ENCODE measurements at regions not wholly inside any gene's neighbourhood (a gene's known extent, or its start where the extent isn't known, plus 50 kb on each side); places are given as distances from the start of the nearest gene placed in this dataset.
"Not testable (repeated sequence)": the region's sequence is repeated elsewhere in the genome, so short reads cannot be mapped to it uniquely, and the experiment has no call there.

DNA sequence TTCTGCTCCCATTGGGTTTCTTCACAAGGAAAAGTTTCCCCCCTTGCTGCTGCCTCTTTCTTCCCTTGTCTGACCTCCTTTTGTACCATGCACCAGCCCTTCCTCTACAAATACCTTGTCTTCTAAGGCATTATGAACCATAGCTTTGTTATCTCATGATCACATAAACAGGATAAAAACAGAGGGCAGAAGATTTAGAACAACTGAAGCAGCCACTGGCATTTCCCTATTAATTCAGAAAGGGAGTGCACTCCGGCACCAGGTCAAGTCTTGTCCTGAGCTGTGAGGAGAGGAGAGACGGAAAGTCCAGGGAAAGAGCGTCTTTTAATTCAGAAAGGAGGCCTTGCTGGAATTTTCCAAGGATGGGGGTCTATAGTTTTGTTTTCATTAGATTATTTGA lies 281.7 kb downstream of the RCHY1 start:
- no peak overlapping the region for H3K27ac ChIP-seq (ENCODE audit: low read depth in 1 of 2, low read length in 2 of 2)
- no peaks in the 10 kb centered on the region for H3K27me3 ChIP-seq (ENCODE audit: control insufficient read depth in 1 of 2, insufficient read depth in 2 of 2, low read length in 1 of 2)
- DNase-seq (no peak), ATAC-seq (ENCODE audit: low FRiP score) (no peak)
- WGBS, 2 donors = 32 to 45% methylated on average over 3 of the region's 3 CpGs
- H3K4me3 ChIP-seq (ENCODE audit: low read length in 2 of 2) = no peak overlapping the region
- no peaks in the 10 kb centered on the region for H3K36me3 ChIP-seq (ENCODE audit: control insufficient read depth in 1 of 2, insufficient read depth in 2 of 2, low read length in 1 of 2)
- no peaks in the 10 kb centered on the region for H3K9me3 ChIP-seq (ENCODE audit: control insufficient read depth, low read length)
- no peaks in the 10 kb centered on the region for H3K4me1 ChIP-seq (ENCODE audit: control insufficient read depth in 1 of 2, insufficient read depth in 2 of 2, low read length in 2 of 2)
- intact Hi-C loops (cut with DNase I) = no loop called here

DNA sequence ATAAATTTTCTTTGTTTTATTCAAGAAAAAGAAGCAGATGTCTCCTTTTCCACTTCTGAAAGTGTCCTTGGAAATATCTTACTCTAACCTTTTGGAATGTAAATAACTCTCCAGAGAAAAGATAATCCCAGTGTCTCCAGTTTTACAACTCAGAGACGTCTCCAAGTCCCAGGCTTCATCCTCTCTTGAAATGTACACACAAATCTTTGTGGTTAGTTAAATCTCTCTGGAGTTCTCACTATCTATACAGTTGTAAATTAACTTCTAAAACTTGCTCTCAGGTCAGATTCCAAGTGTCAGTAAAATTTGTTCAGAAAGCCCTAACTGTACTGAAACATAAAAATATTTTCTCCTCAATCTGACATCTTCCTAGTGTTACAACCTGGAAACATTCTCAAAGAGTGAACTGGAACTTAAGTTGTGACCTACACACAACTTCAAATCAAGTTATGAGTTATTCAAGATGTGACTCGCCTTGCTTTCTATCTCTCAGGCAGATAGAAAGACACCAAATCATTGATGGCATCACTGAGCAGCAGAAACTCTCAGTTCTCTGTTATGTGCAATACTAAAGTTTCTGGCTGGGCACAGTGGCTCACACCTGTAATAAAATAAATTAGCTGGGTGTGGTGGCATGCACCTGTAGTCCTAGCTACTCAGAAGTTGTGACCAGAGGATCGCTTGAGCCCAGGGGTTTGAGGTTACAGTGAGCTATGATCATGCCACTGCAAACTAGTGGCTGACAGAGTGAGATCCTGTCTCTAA lies 284.2 kb downstream of the RCHY1 start:
- WGBS, 2 donors = 71% methylated on average over 3 of the region's 3 CpGs
- intact Hi-C loops (cut with DNase I) = no loop called here
- H3K4me3 ChIP-seq (ENCODE audit: low read length in 2 of 2) = no peak overlapping the region
- H3K36me3 ChIP-seq (ENCODE audit: control insufficient read depth in 1 of 2, insufficient read depth in 2 of 2, low read length in 1 of 2) = no peaks in the 10 kb centered on the region
- H3K4me1 ChIP-seq (ENCODE audit: control insufficient read depth in 1 of 2, insufficient read depth in 2 of 2, low read length in 2 of 2) = no peaks in the 10 kb centered on the region
- no peaks in the 10 kb centered on the region for H3K9me3 ChIP-seq (ENCODE audit: control insufficient read depth, low read length)
- H3K27ac ChIP-seq (ENCODE audit: low read depth in 1 of 2, low read length in 2 of 2) = no peak overlapping the region
- ATAC-seq (ENCODE audit: low FRiP score) = no peak
- no peaks in the 10 kb centered on the region for H3K27me3 ChIP-seq (ENCODE audit: control insufficient read depth in 1 of 2, insufficient read depth in 2 of 2, low read length in 1 of 2)
- no peak for DNase-seq

DNA sequence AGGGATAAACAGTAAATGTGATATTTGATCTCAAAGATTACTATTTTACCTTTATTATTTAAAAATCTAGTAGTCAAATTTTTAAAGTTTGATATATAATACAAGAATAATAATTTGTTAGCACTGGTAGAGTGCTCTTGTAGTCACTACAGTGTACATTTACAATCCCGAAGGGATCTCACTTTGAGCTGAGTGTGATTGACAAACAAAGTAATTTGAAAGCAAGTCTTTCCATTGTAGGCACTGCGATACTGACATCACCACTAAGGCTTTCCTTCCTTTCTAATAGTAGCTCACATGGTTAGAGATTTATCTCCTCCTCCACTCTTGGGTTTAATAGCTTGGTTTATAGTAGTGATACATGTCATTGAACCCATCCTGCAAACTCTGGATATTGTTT lies 280.6 kb downstream of the PARM1 start:
- Histone ChIP-seq H3K4me1 (ENCODE audit: control insufficient read depth in 1 of 2, insufficient read depth in 2 of 2, low read length in 2 of 2) (no peaks in the 10 kb centered on the region), H3K36me3 (ENCODE audit: control insufficient read depth in 1 of 2, insufficient read depth in 2 of 2, low read length in 1 of 2) (no peaks in the 10 kb centered on the region), H3K27me3 (ENCODE audit: control insufficient read depth in 1 of 2, insufficient read depth in 2 of 2, low read length in 1 of 2) (no peaks in the 10 kb centered on the region), H3K4me3 (ENCODE audit: low read length in 2 of 2) (no peak overlapping the region), H3K27ac (ENCODE audit: low read depth in 1 of 2, low read length in 2 of 2) (no peak overlapping the region), H3K9me3 (ENCODE audit: control insufficient read depth, low read length) (no peaks in the 10 kb centered on the region)
- intact Hi-C loops (cut with DNase I) = no loop called here
- WGBS, 2 donors = 87 to 95% methylated on average over 2 of the region's 2 CpGs
- ATAC-seq (ENCODE audit: low FRiP score) (no peak), DNase-seq (no peak)

DNA sequence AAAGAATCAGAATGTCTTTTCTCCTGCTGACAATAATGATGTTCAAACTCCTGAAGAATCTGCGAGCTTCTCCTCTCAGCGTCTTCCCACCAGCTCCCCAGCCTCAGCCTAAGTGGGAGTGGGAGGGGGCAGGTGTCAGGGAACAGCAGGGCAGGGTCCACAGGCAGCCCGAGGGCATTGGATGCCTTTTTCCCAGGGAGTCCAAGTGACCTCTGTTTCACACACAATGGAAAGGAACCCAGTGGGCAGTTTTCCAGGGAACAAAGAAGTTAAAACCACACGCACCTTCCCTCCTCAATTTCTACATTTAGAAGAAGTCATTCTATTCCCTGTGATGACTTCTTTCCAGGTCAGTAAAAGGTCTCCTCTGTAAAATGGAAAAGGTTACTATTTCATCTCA lies 278.5 kb downstream of the PARM1 start:
- no peaks in the 10 kb centered on the region for H3K9me3 ChIP-seq (ENCODE audit: control insufficient read depth, low read length)
- DNase-seq (no peak), ATAC-seq (ENCODE audit: low FRiP score) (no peak)
- no peaks in the 10 kb centered on the region for H3K4me1 ChIP-seq (ENCODE audit: control insufficient read depth in 1 of 2, insufficient read depth in 2 of 2, low read length in 2 of 2)
- H3K36me3 ChIP-seq (ENCODE audit: control insufficient read depth in 1 of 2, insufficient read depth in 2 of 2, low read length in 1 of 2) = no peaks in the 10 kb centered on the region
- intact Hi-C loops (cut with DNase I) = no loop called here
- no peaks in the 10 kb centered on the region for H3K27me3 ChIP-seq (ENCODE audit: control insufficient read depth in 1 of 2, insufficient read depth in 2 of 2, low read length in 1 of 2)
- no peak overlapping the region for H3K27ac ChIP-seq (ENCODE audit: low read depth in 1 of 2, low read length in 2 of 2)
- WGBS, 2 donors = 55 to 59% methylated on average over 4 of the region's 4 CpGs
- H3K4me3 ChIP-seq (ENCODE audit: low read length in 2 of 2) = no peak overlapping the region

DNA sequence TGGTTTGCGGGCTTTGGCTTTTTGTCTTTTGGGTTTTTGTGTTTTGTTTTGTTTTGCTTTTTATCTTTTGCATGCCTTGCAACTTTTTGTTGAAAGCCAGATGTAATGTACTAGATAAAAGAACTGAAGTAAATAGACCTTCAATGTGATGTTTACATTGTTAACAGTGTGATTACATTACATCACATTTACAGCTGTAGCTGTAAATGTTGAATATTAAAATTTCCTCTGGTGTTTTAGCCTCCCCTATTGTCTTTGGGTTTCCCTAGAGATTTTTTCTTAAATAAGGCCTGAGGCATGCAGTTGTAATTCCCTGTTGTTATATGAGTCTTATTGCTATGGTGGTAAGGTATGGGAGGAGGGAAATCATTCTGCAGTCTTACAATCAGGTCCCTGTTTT lies 275.0 kb downstream of the PARM1 start:
- H3K4me1 ChIP-seq (ENCODE audit: control insufficient read depth in 1 of 2, insufficient read depth in 2 of 2, low read length in 2 of 2) = no peaks in the 10 kb centered on the region
- no peak overlapping the region for H3K4me3 ChIP-seq (ENCODE audit: low read length in 2 of 2)
- intact Hi-C loops (cut with DNase I) = no loop called here
- no peak for ATAC-seq (ENCODE audit: low FRiP score)
- 96% methylated on average over 1 of the region's 1 CpG for WGBS, 2 donors
- DNase-seq = no peak
- H3K27ac ChIP-seq (ENCODE audit: low read depth in 1 of 2, low read length in 2 of 2) = no peak overlapping the region
- no peaks in the 10 kb centered on the region for H3K9me3 ChIP-seq (ENCODE audit: control insufficient read depth, low read length)
- no peaks in the 10 kb centered on the region for H3K36me3 ChIP-seq (ENCODE audit: control insufficient read depth in 1 of 2, insufficient read depth in 2 of 2, low read length in 1 of 2)
- no peaks in the 10 kb centered on the region for H3K27me3 ChIP-seq (ENCODE audit: control insufficient read depth in 1 of 2, insufficient read depth in 2 of 2, low read length in 1 of 2)

DNA sequence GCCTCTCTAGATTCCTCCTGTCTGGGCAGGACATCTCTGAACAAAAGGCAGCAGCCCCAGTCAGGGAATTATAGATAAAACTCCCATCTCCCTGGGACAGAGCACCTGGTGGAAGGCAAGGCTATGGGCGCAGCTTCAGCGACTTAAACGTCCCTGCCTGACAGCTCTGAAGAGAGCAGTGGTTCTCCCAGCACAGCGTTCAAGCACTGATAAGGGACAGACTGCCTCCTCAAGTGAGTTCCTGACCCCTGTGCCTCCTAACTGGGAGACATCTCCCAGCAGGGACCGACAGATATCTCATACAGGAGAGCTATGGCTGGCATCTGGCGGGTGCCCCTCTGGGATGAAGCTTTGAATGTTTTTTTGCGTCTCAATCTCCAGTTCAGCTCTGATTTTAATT lies 262.2 kb downstream of the PARM1 start:
- intact Hi-C loops (cut with DNase I) = no loop called here
- Histone ChIP-seq H3K36me3 (ENCODE audit: control insufficient read depth in 1 of 2, insufficient read depth in 2 of 2, low read length in 1 of 2) (no peaks in the 10 kb centered on the region), H3K4me1 (ENCODE audit: control insufficient read depth in 1 of 2, insufficient read depth in 2 of 2, low read length in 2 of 2) (no peaks in the 10 kb centered on the region), H3K27ac (ENCODE audit: low read depth in 1 of 2, low read length in 2 of 2) (no peak overlapping the region), H3K9me3 (ENCODE audit: control insufficient read depth, low read length) (no peaks in the 10 kb centered on the region), H3K4me3 (ENCODE audit: low read length in 2 of 2) (no peak overlapping the region), H3K27me3 (ENCODE audit: control insufficient read depth in 1 of 2, insufficient read depth in 2 of 2, low read length in 1 of 2) (no peaks in the 10 kb centered on the region)
- 54 to 59% methylated on average over 7 of the region's 7 CpGs for whole genome bisulfite sequencing, 2 donors
- ATAC-seq (ENCODE audit: low FRiP score) (no peak), DNase-seq (no peak)

DNA sequence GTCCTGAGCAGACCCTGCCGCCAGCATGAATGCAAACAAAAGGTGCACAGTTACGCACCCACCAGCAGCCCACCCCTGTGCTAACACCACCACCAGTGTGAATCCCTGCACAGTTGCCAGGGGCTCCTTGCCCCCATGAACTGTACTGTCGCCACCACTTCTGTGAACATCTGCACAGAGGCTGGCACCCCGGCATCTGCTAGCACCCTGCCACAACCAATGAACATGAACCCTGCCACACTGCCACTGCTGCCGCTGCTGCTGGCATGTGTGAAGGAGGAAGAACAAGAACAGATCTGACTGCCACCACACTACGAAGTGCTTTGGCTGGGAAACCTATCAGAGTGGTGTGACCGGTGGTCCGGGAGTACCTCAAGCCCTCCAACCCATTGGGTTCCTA lies 261.3 kb downstream of the PARM1 start:
- peak; percentile 26 for ATAC-seq (ENCODE audit: low FRiP score)
- DNase-seq = no peak
- Histone ChIP-seq H3K4me1 (ENCODE audit: control insufficient read depth in 1 of 2, insufficient read depth in 2 of 2, low read length in 2 of 2) (peaks cover 0 to 2% of the 10 kb centered on the region in 2 donors), H3K36me3 (ENCODE audit: control insufficient read depth in 1 of 2, insufficient read depth in 2 of 2, low read length in 1 of 2) (no peaks in the 10 kb centered on the region), H3K9me3 (ENCODE audit: control insufficient read depth, low read length) (no peaks in the 10 kb centered on the region), H3K27ac (ENCODE audit: low read depth in 1 of 2, low read length in 2 of 2) (no peak overlapping the region), H3K27me3 (ENCODE audit: control insufficient read depth in 1 of 2, insufficient read depth in 2 of 2, low read length in 1 of 2) (no peaks in the 10 kb centered on the region), H3K4me3 (ENCODE audit: low read length in 2 of 2) (no peak overlapping the region)
- 93 to 94% methylated on average over 8 of the region's 8 CpGs for WGBS, 2 donors
- intact Hi-C loops (cut with DNase I) = no loop called here

DNA sequence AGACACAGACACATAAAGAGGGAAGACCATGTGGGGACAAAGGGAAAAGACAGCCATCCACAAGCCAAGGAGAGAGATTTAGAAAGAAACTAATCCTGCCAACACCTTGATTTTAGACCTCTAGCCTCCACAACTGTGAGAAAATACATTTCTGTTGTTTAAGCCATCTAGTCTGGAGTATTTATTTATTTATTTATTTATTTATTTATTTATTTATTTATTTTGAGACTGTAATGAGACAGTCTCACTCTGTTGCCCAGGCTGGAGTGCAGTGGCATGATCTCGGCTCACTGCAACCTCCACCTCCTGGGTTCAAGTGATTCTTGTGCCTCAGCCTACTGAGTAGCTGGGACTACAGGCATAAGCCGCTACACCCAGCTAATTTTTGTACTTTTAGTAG lies 259.3 kb downstream of the PARM1 start:
- WGBS, 2 donors = 65 to 98% methylated on average over 2 of the region's 2 CpGs
- intact Hi-C loops (cut with DNase I) = not testable (repeated sequence)

DNA sequence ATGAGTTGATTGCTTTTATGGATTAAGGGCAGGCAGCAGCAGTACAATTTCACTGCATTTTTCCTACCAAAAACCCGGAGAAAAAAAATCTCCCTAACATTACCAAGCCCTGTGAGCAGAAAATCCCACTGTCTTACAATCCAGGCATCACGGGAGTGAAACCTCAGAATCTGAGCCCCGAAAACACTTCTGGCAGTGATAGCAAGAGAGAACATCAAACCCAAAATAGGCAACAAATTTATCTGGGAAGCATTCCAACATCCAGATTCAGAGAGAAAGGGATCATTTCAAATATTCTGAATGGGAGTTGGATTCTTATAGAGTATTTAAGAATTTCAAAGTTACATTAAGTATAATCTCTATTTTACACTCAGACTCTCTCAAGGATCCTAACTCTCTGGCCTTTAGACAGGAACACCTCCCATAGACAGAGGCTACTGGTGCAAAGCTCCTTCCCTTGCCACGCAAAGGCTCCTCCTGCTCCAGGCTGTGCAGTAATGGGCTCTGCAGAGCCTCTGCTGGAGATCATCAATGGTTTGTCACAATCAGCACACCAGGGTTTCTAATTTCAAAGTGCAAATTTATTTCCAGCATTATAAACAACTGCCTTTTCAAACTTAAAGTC lies 256.9 kb downstream of the PARM1 start:
- Histone ChIP-seq H3K4me1 (ENCODE audit: control insufficient read depth in 1 of 2, insufficient read depth in 2 of 2, low read length in 2 of 2) (peaks cover 0 to 2% of the 10 kb centered on the region in 2 donors), H3K9me3 (ENCODE audit: control insufficient read depth, low read length) (no peaks in the 10 kb centered on the region), H3K27me3 (ENCODE audit: control insufficient read depth in 1 of 2, insufficient read depth in 2 of 2, low read length in 1 of 2) (no peaks in the 10 kb centered on the region), H3K36me3 (ENCODE audit: control insufficient read depth in 1 of 2, insufficient read depth in 2 of 2, low read length in 1 of 2) (no peaks in the 10 kb centered on the region), H3K27ac (ENCODE audit: low read depth in 1 of 2, low read length in 2 of 2) (no peak overlapping the region), H3K4me3 (ENCODE audit: low read length in 2 of 2) (no peak overlapping the region)
- intact Hi-C loops (cut with DNase I) = no loop called here
- WGBS, 2 donors = 45 to 46% methylated on average over 4 of the region's 4 CpGs
- ATAC-seq (ENCODE audit: low FRiP score) (peak; percentile 48), DNase-seq (no peak)

More for the DNA sequence above, 259.3 kb downstream of the PARM1 start:
- H3K9me3 ChIP-seq (ENCODE audit: control insufficient read depth, low read length); H3K4me3 ChIP-seq (ENCODE audit: low read length in 2 of 2); ATAC-seq (ENCODE audit: low FRiP score); H3K27me3 ChIP-seq (ENCODE audit: control insufficient read depth in 1 of 2, insufficient read depth in 2 of 2, low read length in 1 of 2); DNase-seq; H3K4me1 ChIP-seq (ENCODE audit: control insufficient read depth in 1 of 2, insufficient read depth in 2 of 2, low read length in 2 of 2); H3K27ac ChIP-seq (ENCODE audit: low read depth in 1 of 2, low read length in 2 of 2); H3K36me3 ChIP-seq (ENCODE audit: control insufficient read depth in 1 of 2, insufficient read depth in 2 of 2, low read length in 1 of 2): not testable (repeated sequence)

All from aorta (tissue), 5 donors.